HG02678 (cell line): ENCODE measurements at regions not wholly inside any gene's neighbourhood (a gene's known extent, or its start where the extent isn't known, plus 50 kb on each side); places are given as distances from the start of the nearest gene placed in this dataset.

Source experiments
- ATAC-seq: cut with Tn5 transposase; IDR thresholded peaks from one replicate; pipeline ENCODE4 v1.9.1; 2021; ENCODE audit warnings: mild to moderate bottlenecking, moderate library complexity; ENCODE audit not compliant: unreplicated experiment

GRCh38 chr3:72336114-72336651 lies 512.1 kb downstream of the SHQ1 start:
- ATAC-seq, result no peak

DNA sequence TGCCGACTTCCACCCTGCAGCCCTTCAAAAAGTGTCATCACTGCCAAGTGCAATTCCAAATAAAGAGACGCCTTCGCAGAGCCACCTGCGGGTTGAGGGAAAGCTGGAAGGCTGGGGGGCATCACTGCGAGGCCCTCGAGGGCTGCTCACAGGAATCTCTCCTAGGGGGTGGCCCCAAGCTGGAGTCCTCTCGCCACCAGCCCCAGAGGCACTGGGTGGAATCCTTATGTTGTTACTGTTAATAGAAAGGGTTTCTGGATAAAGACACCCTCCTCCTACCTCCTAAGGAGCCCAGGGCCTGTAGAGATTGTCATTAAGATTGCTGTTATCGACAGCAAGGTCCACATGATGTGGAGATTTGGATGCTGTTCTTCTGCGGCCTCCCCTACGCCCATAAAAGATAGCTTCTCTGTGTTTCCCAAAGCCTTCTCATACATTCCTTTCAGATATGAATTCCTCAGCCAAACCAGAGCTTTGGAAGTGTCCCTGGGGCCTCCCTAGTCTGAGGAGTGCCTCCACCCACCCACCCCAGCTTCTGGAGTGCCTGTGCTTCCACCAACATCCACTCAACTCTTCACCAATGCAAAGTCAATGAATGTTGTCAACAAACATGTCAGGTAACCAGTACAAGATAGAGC lies 512.7 kb downstream of the SHQ1 start:
- ATAC-seq, result no peak

GRCh38 chr3:72334681-72335457 lies 513.4 kb downstream of the SHQ1 start:
- no peak for ATAC-seq

DNA sequence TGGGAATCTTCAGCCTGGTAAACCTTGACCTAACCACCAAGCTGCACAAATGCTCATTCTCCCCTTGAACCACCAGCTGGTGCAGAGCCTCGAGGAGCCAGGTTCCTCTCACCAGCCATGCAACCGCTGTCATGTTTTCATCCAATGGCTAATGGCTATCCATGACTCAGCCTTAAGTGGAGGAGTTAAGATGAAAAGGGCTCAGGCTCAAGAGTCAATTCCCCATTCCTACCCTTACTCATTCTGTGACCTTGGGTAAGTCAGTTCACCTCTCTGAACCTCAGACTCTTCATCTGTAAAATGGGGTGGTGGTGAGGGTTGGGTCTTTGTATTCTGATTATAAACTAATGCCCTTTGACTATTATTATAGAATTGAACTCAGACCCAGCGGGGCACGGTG lies 515.6 kb downstream of the SHQ1 start:
- ATAC-seq, result no peak

DNA sequence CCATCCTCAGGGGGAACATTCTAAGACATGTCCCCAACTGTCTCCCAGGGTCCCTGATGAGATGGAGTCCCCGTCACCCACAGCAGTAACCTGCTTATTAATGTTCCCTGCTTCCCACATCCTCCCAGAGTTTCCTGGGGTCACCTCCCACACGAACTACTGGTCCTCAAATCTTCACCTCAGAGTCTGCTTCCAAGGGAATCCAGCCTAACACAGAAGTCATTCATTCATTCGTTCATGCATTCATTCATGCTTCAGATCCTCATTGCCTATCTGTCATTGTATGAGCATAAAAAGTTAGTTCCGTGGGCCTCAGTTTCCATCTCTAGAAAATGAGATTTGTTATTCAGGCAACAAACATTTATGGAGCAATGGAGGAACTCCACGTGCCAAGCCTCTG lies 516.2 kb downstream of the SHQ1 start:
- no peak for ATAC-seq

GRCh38 chr3:72331076-72331475 lies 517.2 kb downstream of the SHQ1 start:
- ATAC-seq, result no peak

DNA sequence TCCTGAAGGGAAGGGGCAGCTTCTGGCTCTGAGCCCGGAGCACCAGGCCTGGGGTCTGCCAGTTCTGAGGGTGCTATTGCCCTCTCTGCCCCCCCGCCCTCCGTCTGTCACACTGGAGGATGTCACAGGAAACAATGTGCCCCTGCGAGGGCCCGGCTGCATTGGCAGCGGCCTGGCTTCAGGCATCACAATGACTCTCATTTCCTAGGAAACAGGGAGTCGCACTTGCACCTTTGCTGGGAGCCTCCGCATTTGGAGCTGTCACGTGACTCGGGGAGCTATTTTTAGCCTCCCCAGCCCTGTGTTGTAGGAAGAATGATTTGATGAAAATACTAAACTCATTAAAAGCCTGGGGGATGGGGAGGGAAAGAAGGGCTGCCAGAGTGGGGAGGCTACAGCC lies 518.9 kb downstream of the SHQ1 start:
- no peak for ATAC-seq

DNA sequence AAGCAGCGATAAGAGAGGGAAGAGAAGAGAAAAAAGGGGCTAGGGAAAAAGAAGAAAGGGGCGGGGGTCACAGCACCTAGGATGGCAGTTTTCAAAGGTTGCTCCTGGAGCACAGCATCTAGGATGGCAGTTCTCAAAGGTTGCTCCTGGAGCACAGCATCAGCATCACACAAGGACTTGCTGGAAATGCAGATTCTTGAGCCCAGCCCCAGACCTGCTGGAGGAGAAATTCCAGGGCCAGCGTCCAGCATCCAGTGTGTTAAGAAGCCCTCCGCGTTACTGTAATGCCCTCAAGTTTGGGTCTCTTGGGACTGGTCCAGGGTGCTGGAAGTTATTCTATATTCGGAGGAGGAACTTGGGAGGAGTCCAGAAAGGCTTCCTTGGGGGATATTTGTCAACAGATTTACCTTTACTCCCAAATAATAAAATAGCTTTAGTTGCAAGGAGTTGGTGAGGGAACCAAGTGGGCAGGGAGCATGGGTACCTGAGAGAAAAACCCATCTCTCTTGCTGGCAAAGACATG lies 519.4 kb downstream of the SHQ1 start:
- ATAC-seq, result no peak

GRCh38 chr3:72327008-72327407 lies 521.2 kb downstream of the SHQ1 start:
- no peak for ATAC-seq

GRCh38 chr3:72324253-72324811 lies 523.9 kb downstream of the SHQ1 start:
- ATAC-seq, result no peak

- ATAC-seq, result no peak
Measured at GRCh38 chr3:72323773-72324172, 524.5 kb downstream of the SHQ1 start.

DNA sequence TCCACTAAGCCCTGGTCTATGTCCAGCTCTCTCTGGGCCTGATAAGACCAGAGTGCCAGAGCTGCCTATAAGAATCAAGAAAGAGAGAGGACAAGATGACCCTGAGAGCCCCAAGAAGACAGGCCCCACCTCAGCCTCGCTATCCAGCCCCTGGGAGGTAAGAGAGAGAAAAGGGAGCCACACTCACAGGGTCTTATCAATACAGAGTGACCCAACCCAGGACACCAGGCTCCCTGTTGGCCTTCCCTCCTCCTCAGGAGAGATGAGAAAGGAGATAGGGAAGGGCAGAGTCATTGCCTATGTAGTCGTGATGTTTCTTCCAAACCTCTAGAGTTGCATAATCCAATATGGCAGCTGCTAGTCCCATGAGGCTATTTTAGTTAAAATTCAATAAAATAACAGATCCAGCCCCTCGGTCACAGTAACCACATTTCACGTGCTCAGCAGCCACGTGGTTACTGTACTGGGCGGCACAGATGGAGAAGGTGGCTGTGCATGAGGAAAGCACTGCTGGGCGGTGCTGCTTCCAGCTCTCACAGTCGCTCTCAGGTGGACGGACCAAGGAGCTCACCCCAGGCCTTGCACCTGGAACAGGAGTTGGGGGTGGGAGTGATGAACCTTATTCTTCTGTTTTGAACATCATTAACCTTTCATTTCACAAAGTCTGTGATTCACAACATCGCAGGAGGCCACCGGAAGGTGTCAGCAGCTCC lies 525.8 kb downstream of the SHQ1 start:
- ATAC-seq, result no peak

- no peak for ATAC-seq
Measured at GRCh38 chr3:72320955-72321303, 527.3 kb downstream of the SHQ1 start.

- ATAC-seq, result no peak
Measured at GRCh38 chr3:72320095-72320954, 527.9 kb downstream of the SHQ1 start.

DNA sequence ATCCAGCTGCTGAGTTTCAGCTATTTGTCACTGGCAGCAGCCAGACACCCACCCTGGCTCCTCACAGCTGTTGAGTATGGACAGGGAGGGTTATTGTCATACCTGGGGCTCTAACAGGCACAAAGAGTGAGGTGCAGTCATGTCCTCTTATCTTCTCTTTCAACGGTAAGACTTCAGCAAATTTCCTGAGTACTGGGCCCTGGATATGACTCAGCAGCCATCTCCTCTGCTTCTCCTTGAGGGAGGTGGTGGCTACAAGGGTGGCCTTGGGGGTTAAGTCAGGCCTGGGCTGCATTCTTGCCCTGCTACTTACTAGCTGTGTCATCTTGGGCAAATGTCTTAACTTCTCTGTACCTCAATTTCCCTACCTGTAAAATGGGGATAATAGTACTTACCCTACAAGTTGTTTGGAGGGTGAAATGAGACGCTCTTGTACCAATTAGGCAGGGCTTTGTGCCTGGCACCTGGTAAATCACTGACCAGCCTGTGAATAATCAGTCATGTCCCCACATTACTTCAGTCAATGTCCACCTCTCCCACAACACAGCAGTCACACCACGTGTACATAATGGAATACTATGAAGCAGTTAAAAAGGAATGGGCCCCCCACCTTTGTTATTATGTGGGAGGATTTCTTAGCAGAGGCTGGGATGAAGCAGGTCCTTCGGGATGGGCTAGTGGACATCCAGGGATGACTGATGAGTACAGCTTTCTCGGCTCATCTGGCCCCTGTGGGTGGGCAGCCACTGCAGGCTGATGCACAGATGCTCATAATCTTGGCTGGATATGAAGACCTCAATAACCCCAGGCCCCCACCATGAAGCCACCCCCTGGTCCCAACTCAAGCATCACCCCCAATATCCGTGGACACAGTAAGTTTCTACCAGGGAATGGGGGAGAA lies 528.8 kb downstream of the SHQ1 start:
- ATAC-seq, result no peak

DNA sequence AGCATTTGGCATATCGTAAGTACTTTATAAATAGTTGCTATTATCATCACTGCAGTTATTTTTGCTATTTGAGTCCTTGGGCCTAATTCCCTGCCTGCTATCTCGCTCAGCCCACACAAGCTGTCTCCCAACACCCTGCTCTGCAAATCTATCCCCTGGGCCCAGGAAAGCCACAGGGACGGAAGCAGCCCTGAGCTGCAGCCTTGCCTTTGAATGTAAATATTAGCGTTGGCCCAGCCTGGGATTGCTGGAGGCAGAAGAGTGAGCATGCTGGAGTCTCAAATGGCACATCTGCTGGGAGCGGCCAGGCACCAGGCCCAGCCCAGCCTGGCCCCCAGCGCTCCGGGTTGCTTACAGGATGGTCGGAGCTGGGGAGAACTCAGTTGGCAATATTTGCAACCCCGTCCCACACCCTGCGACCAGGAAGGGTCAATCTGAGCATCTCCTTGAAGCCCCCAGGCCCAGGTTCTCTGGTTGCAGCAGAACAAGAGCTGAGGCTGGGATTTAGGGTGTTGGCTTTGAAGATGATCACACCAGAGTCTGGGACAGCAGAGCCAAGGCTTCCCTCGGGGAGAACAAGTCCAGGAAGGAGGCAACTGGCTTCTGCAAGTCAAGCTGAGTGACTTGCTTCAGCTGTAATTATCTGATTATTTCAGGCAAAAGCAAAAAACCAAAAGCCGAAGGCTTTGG lies 529.6 kb downstream of the SHQ1 start:
- ATAC-seq, result no peak

GRCh38 chr3:72317491-72317890 lies 530.8 kb downstream of the SHQ1 start:
- no peak for ATAC-seq

- ATAC-seq, result no peak
Measured at GRCh38 chr3:72316501-72317279, 531.6 kb downstream of the SHQ1 start.
